ENCODE measurements at regions not wholly inside any gene's neighbourhood (a gene's known extent, or its start where the extent isn't known, plus 50 kb on each side); places are given as distances from the start of the nearest gene placed in this dataset.

DNA sequence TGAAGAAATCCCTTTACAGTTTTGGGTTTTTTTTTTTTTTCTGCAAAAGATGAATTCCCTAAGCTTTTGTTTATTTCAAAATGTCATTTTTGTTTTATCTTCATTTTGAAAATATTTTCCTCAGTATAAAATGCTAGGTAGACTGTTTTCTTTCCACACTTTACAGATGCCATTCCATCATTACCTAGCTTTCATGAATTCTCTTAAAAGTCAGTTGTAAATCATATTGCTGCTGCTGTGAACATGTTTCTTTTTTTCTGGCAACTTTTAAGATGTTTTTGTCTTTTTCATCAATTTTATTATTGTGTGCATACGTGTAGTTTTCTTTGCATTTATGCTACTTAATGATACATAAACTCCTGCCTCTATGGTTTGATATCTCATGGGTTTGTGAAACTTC lies 168.3 kb downstream of the FAXC start:
- TF ChIP-seq, protein P1, sequence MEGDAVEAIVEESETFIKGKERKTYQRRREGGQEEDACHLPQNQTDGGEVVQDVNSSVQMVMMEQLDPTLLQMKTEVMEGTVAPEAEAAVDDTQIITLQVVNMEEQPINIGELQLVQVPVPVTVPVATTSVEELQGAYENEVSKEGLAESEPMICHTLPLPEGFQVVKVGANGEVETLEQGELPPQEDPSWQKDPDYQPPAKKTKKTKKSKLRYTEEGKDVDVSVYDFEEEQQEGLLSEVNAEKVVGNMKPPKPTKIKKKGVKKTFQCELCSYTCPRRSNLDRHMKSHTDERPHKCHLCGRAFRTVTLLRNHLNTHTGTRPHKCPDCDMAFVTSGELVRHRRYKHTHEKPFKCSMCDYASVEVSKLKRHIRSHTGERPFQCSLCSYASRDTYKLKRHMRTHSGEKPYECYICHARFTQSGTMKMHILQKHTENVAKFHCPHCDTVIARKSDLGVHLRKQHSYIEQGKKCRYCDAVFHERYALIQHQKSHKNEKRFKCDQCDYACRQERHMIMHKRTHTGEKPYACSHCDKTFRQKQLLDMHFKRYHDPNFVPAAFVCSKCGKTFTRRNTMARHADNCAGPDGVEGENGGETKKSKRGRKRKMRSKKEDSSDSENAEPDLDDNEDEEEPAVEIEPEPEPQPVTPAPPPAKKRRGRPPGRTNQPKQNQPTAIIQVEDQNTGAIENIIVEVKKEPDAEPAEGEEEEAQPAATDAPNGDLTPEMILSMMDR (IDR thresholded peaks at IDR 0.05 in 2 of 3, conservative IDR thresholded peaks at IDR 0.05 in 1 of 3; ENCODE audit: borderline replicate concordance in 1 of 3, insufficient read depth in 1 of 3, low read depth in 2 of 3, low read length in 2 of 3), result no peak
- TF ChIP-seq POLR2AphosphoS5 (IDR thresholded peaks at IDR 0.05; ENCODE audit: low read depth, low read length) (no peak), EZH2 (IDR thresholded peaks at IDR 0.05) (no peak)

Measured in HCT116 (cell line).